DMS53 treated with DMSO at 0.1 percent for 48 hours (cell line): ENCODE measurements at regions not wholly inside any gene's neighbourhood (a gene's known extent, or its start where the extent isn't known, plus 50 kb on each side); places are given as distances from the start of the nearest gene placed in this dataset.
"Not testable (repeated sequence)": the region's sequence is repeated elsewhere in the genome, so short reads cannot be mapped to it uniquely, and the experiment has no call there.

ENCODE experiments used
- DNase-seq: peaks from one replicate; lab custom pipeline; 2025; ENCODE audit not compliant: unreplicated experiment; lab: John Stamatoyannopoulos, UW

- DNase-seq = no peak
These were observed 90.9 kb upstream of the MDM1 start for GRCh38 chr12:68422956-68423574.

GRCh38 chr12:68425998-68426397 lies 93.8 kb upstream of the MDM1 start:
- no peak for DNase-seq

DNA sequence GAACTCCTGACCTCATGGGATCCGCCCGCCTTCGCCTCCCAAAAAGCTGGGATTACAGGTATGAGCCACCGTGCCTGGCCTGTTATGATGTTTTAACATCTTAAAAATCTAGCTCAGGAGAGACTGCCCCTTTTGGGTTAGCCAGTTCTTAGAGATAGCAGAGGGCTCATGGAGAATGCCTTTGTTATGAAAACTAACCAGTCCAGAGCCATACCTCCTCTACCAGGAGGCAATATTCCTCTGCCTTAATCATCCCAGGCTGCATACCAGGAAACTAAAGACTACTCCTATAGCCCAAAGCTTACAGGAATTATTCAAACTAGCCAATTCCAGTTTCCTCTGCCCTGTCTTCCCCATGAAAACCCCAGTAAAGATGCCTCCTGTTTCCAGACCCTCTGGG lies 96.0 kb upstream of the MDM1 start:
- DNase-seq = no peak

- DNase-seq = no peak
These were observed 96.8 kb upstream of the MDM1 start for GRCh38 chr12:68428724-68429501.

- no peak for DNase-seq
These were observed 97.5 kb upstream of the MDM1 start for GRCh38 chr12:68429696-68430095.

- DNase-seq = no peak
These were observed 99.6 kb upstream of the MDM1 start for GRCh38 chr12:68431786-68432185.

DNA sequence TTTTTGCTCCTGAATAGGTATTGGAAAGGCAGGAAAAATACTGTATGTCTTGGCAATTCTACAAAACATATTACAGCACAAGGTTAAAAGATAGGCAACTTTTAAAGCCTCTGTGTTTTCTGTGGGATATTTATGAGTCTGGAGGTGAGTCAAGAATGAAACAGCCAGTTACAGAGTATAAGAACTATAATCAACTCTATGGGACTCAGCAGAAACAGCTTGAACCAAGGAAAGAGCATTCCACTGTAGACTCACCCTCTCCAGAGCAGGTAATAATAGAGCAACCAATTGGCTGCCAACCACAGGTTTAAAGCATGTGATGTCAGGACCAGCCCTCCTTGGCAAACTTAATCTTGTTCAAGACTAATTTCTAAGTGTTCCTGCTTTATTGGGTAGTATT lies 100.5 kb upstream of the MDM1 start:
- no peak for DNase-seq

- DNase-seq = no peak
These were observed 102.5 kb upstream of the MDM1 start for GRCh38 chr12:68434391-68435298.

DNA sequence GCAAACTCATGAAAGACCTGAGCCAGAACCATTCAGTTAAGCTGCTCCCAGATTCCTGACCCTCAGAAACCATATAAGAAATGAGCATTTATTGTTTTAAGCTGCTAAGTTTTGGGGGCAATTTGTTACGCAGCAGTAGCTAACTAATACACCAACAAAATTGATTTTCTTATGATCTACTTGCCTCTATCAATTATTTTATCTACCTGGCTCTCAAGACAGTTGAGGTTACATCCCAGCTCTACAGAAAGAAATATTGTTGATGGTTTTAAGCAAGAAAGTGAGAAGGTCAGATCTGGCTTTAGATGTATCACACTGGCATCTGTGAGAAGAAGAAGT lies 103.1 kb upstream of the MDM1 start:
- no peak for DNase-seq

- no peak for DNase-seq
These were observed 103.7 kb upstream of the MDM1 start for GRCh38 chr12:68435816-68436215.

DNA sequence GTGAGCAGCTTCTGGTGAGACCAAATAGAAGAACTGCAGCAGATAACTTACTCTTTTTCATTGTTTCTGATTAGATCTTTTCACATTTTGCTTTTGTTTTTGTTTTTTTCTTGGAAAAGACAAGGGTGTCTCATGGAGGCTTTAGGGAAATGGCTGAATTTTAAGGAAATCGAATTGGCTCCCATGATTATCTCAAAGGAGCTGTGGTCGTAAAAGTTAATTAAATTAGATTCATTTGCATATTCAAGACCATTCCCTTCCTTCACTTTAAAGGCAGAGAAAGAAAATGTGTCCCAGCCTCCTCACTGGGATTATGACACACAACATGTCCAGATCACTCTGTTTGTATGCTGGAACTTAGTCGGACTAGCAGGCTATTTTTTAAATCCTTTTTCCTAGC lies 106.4 kb upstream of the MDM1 start:
- no peak for DNase-seq

- DNase-seq = no peak
These were observed 107.3 kb upstream of the MDM1 start for GRCh38 chr12:68439368-68440045.

DNA sequence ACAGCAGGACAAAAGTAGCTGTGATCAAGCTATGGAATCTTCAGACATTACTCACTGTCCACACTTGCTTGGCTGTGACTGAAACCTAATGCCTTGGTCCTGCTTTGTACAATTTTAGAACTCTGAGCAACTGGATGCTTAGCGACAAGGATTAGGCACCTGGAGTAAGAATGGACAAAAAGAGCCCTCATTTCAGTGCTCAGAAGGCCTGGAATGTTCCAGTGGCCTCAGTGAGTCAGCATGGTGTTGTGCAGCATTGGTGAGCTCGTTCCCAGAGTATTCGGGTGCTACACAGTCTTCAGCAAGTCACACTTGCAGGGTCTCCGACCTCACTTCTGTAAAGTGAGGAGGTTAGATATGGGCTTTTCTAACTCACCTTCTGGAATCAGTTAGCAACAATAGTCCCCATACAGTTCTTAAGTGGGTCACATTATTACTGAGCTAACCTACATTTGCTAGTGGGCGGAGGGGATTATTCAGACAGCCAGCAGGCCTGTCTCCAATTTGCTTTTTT lies 108.0 kb upstream of the MDM1 start:
- no peak for DNase-seq

- no peak for DNase-seq
These were observed 109.0 kb upstream of the MDM1 start for GRCh38 chr12:68441167-68441566.

DNA sequence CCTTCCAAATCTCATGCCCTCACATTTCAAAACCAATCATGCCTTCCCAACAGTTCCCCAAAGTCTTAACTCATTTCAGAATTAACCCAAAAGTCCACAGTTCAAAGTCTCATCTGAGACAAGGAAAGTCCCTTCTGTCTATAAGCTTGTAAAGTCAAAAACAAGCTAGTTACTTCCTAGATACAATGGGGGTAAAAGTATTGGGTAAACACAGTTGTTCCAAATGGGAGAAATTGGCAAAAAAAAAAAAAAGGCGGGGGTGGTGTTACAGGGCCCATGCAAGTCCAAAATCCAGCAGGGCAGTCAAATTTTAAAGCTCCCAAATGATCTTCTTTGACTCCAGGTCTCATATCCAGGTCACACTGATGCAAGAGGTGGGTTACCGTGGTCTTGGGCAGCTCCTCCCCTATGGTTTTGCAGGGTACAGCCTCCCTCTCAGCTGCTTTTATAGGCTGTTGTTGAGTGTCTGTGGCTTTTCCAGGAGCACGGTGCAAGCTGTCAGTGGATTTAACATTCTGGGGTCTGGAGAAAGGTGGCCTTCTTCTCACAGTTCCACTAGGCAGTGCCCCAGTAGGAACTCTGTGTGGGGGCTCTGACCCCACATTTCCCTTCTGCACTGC lies 110.3 kb upstream of the MDM1 start:
- not testable (repeated sequence) for DNase-seq

DNA sequence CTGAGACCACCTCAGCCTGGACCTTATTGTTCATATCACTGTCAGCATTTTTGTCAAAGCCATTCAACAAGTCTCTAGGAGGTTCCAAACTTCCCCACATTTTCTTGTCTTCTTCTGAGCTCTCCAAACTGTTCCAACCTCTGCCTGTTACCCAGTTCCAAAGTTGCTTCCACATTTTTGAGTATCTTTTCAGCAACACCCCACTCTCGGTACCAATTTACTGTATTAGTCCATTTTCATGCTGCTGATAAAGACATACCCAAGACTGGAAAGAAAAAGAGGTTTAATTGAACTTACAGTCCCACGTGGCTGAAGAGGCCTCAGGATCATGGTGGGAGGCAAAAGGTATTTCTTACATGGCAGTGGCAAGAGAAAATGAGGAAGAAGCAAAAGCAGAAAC lies 111.5 kb upstream of the MDM1 start:
- not testable (repeated sequence) for DNase-seq

GRCh38 chr12:68445824-68446223 lies 113.7 kb upstream of the MDM1 start:
- no peak for DNase-seq

DNA sequence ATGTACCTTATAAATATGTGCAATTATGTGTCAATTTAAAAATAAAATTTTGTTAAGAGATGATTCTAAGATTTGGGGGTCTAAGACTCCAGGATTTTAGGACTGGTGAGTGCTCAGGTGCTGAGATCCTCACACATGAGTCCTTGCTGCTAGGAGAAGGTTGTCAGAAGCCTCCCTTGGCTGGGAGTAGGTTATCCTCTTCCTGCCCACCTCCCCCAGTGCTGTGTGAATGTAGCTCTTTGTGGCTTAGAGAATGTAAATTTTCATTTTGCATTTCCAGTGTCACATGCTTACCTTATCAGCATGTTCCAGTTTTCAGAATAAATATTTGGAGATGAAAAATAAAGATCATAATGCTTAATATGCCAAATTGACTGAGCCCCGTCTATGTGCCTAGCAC lies 114.2 kb upstream of the MDM1 start:
- DNase-seq = no peak

DNA sequence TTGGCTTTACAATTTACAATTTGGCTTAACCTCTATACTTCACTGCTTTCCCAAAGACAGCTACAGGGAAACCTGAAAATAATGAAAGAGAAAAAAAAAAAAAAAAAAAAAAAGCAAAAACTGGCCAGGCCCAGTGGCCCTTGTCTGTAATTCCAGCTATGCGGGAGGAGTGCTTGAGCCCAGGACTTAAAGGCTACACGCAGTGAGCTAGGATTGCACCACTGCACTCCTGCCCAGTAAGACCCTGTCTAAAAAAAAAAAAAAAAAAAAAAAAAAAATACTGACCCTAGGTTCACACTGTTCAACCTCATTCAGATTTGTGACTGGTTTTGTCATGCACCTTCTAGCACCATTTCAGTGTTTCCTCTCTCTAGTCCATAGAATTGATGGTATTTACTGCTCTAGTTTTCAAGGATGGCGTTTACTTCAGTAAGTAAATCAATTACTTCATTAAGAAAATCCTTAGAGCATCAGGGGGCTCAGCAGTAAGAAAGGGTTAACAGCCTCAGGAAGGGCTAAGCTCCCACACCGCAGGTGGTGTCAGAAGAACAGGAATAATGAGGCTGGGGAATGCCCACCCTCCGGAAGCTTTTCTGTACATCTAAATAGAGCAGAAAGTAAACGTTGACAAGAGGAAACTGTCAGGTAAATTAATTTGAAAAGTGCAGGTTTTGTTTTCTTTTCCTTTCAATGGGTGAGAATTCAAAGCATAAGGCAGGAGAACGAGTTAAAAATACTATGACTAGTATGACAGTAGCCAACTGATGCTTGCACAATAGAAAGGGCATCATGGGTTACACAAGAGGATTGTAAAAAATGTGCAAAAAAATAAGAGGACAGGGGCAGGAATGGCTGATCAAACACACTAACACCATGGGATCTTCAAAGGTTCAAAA lies 115.0 kb upstream of the MDM1 start:
- no peak for DNase-seq

- DNase-seq = no peak
These were observed 115.7 kb upstream of the MDM1 start for GRCh38 chr12:68447797-68448260.
